Right lobe of liver (tissue), 6 donors: ENCODE measurements at regions not wholly inside any gene's neighbourhood (a gene's known extent, or its start where the extent isn't known, plus 50 kb on each side); places are given as distances from the start of the nearest gene placed in this dataset.

Experiments
- ATAC-seq, 4 donors: fragments of 200-7000 bp; cut with Tn5 transposase; one replicate each; pipeline ENCODE4 v1.9.1; 2020; ENCODE audit warnings: mild to moderate bottlenecking in 4 of 4, moderate library complexity in 4 of 4
- DNase-seq, 3 donors: peaks; one replicate each; pipeline ENCODE4 v3.0.0-alpha.2; 2020
- H3K27ac ChIP-seq, 3 donors: fragments of 200-600 bp; one replicate each; pipeline ENCODE4 v1.8.0; 2022
- H3K27me3 ChIP-seq, 2 donors: fragments of 200-600 bp; one replicate each; pipeline ENCODE4 v1.8.0; 2022
- H3K36me3 ChIP-seq, 4 donors: fragments of 200-600 bp; sonication (generic) in 1 of 4; one replicate each; pipeline versions ENCODE4 v1.5.1 to v1.8.0; 2017 to 2022; ENCODE audit warnings: control low read depth in 1 of 4
- H3K4me1 ChIP-seq, 4 donors: fragments of 200-600 bp; sonication (generic) in 1 of 4; one replicate each; pipeline versions ENCODE4 v1.5.1 to v1.8.0; 2017 to 2022; ENCODE audit warnings: control low read depth in 1 of 4
- H3K4me3 ChIP-seq, 3 donors: fragments of 200-600 bp; one replicate each; pipeline ENCODE4 v1.8.0; 2022
- H3K9me3 ChIP-seq, 4 donors: fragments of 200-600 bp; sonication (generic) in 1 of 4; one replicate each; pipeline versions ENCODE4 v1.5.1 to v1.8.0; 2017 to 2022; ENCODE audit warnings: control low read depth in 1 of 4
- CTCF ChIP-seq, 4 donors: fragments of 200-600 bp in 3 of 4; fragments of 450-650 bp in 1 of 4; IDR thresholded peaks; one replicate each; pipeline versions ENCODE4 v1.5.1 to v1.8.0; 2016 to 2022; ENCODE audit warnings: antibody characterized with exemption in 4 of 4, mild to moderate bottlenecking in 2 of 4
- POLR2A ChIP-seq: fragments of 450-650 bp; IDR thresholded peaks from one replicate; pipeline ENCODE4 v1.6.1; 2017; ENCODE audit warnings: antibody characterized with exemption, mild to moderate bottlenecking
- WGBS: methylation state at CpG from one replicate; pipeline ENCODE4 v1.1.6; 2018; ENCODE audit warnings: low coverage, low lambda C conversion rate; ENCODE audit not compliant: insufficient coverage; ENCODE audit errors: missing lambda C conversion rate; 5-methylcytosine and 5-hydroxymethylcytosine counted together
- intact Hi-C, 2 donors: fragments of 100-400 bp; cut with DNase I; formaldehyde crosslinking; loops; one replicate each; pipeline versions ENCODE4 v1.11.2 to v1.14.1; 2022
- donor health status: DM: no; HTN: yes; CAD: no.
- donor health status: DM: no; HTN: no; CAD: no.
- donor health status: DM: no; HTN: no; CAD: no.
- donor health status: DM: no; HTN: yes; CAD: no.
- donor health status: DM: no; HTN: yes; CAD: no.

GRCh38 chr4:41819621-41820020 is 71.1 kb upstream of the PHOX2B start:
- 52% methylated on average over 2 of the region's 3 CpGs for WGBS
- TF ChIP-seq POLR2A, result no peak
- TF ChIP-seq CTCF (IDR thresholded peaks at IDR 0.05), result no peak

GRCh38 chr4:41815473-41815872 is 66.9 kb upstream of the PHOX2B start:
- 39% methylated on average over 3 of the region's 4 CpGs for WGBS
- ATAC-seq (no peak), DNase-seq (no peak)
- Histone ChIP-seq H3K36me3 (no peaks in the 10 kb centered on the region), H3K9me3 (no peaks in the 10 kb centered on the region), H3K4me3 (no peak overlapping the region), H3K27ac (no peak overlapping the region), H3K4me1 (no peaks in the 10 kb centered on the region), H3K27me3 (no peaks in the 10 kb centered on the region)
- intact Hi-C loops, result no loop called here
- TF ChIP-seq POLR2A (no peak), CTCF (IDR thresholded peaks at IDR 0.05) (no peak)

More at GRCh38 chr4:41819621-41820020, 71.1 kb upstream of the PHOX2B start:
- intact Hi-C loops, result no loop called here
- DNase-seq (no peak), ATAC-seq (no peak)
- H3K27ac ChIP-seq, result no peak overlapping the region
- H3K4me3 ChIP-seq, result no peak overlapping the region
- no peaks in the 10 kb centered on the region for H3K9me3 ChIP-seq
- H3K4me1 ChIP-seq, result no peaks in the 10 kb centered on the region
- H3K27me3 ChIP-seq, result no peaks in the 10 kb centered on the region
- H3K36me3 ChIP-seq, result no peaks in the 10 kb centered on the region

GRCh38 chr4:41814565-41814964 is 66.0 kb upstream of the PHOX2B start:
- Histone ChIP-seq H3K9me3 (no peaks in the 10 kb centered on the region), H3K27me3 (no peaks in the 10 kb centered on the region), H3K4me1 (no peaks in the 10 kb centered on the region), H3K27ac (no peak overlapping the region), H3K4me3 (no peak overlapping the region), H3K36me3 (no peaks in the 10 kb centered on the region)
- ATAC-seq, result peak; percentile 52 to 58 (median 55)
- intact Hi-C loops, result no loop called here
- peak in 2 of 3 donors; percentile 27 to 46 for DNase-seq
- 30% methylated on average over 3 of the region's 10 CpGs for WGBS
- TF ChIP-seq POLR2A, result no peak
- peak in 3 of 4 donors; percentile 32 to 46 (median 35) for TF ChIP-seq CTCF (IDR thresholded peaks at IDR 0.05)

GRCh38 chr4:41806807-41807206 is 58.3 kb upstream of the PHOX2B start:
- DNase-seq (no peak), ATAC-seq (peak; percentile 14 to 74 (median 38))
- Histone ChIP-seq H3K36me3 (no peaks in the 10 kb centered on the region), H3K4me1 (no peaks in the 10 kb centered on the region), H3K27me3 (no peaks in the 10 kb centered on the region), H3K27ac (no peak overlapping the region), H3K4me3 (no peak overlapping the region), H3K9me3 (no peaks in the 10 kb centered on the region)
- intact Hi-C loops, result no loop called here
- TF ChIP-seq POLR2A, result no peak
- TF ChIP-seq CTCF (IDR thresholded peaks at IDR 0.05), result no peak
- WGBS, result 34% methylated on average over 3 of the region's 3 CpGs

GRCh38 chr4:41802590-41802989 is 54.1 kb upstream of the PHOX2B start:
- Histone ChIP-seq H3K27me3 (no peaks in the 10 kb centered on the region), H3K36me3 (no peaks in the 10 kb centered on the region), H3K4me3 (no peak overlapping the region), H3K27ac (no peak overlapping the region), H3K9me3 (no peaks in the 10 kb centered on the region), H3K4me1 (no peaks in the 10 kb centered on the region)
- WGBS, result 72% methylated on average over 3 of the region's 3 CpGs
- no peak for TF ChIP-seq POLR2A
- no peak for TF ChIP-seq CTCF (IDR thresholded peaks at IDR 0.05)
- intact Hi-C loops, result no loop called here
- DNase-seq, result no peak
- ATAC-seq, result no peak
